ENCODE measurements at regions not wholly inside any gene's neighbourhood (a gene's known extent, or its start where the extent isn't known, plus 50 kb on each side); places are given as distances from the start of the nearest gene placed in this dataset.

DNA sequence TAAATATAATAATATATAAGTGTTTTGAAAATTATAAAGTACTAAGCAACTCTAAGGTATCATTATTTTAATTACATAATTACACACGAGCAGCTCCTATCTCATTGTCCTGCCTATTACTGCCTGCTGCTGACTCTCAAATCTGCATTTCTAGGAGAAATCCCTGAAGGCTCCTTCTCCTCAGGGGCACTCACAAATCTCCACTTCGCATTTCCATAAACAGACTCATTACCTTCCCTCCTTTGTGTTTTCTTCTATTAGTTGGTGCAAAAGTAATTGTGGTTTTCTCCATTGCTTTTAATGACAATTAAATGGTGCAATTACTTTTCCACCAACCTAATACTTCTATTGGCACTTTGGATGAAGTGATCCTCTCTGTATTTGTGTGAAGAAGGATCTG lies 135.0 kb upstream of the HNMT start:
- TF ChIP-seq CTCF (IDR thresholded peaks at IDR 0.05; ENCODE audit: insufficient read depth, low read length), result no peak
- no peak for DNase-seq (ENCODE audit: low read depth)

DNA sequence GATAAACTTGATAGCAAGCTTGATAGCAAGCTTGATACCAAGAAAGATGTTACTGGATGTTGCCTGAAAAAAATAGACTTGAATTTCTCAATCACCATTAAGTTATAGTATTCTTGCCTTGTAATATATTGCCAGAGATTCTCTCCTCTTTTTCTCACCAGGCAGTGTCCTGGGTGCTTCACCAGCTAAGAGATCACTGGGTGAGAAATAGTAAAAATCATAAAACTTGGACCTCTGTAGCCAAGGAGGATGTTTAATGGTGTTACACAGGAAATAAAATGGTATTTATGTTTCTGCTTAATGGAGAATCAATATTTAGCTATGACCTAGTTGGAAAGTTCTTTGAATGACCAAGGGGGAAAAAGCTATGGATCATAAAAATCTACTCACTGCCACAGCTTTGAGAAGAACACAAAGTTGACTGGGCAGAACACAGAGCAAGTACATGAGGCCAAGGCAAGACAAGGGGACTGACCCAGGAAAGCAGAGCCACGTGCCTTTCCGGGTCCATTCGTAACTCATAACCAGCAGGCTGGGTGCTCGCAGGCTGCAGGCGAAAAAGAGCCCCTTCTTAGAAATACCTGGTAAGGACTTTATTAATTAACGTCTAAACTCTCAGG lies 129.4 kb upstream of the HNMT start:
- no peak overlapping the region for H3K4me3 ChIP-seq (ENCODE audit: low read depth, low read length)
- no peak for DNase-seq (ENCODE audit: low read depth)
- TF ChIP-seq CTCF (IDR thresholded peaks at IDR 0.05; ENCODE audit: insufficient read depth, low read length), result no peak

More for the DNA sequence above, 135.0 kb upstream of the HNMT start:
- H3K4me3 ChIP-seq (ENCODE audit: low read depth, low read length), result no peak overlapping the region

DNA sequence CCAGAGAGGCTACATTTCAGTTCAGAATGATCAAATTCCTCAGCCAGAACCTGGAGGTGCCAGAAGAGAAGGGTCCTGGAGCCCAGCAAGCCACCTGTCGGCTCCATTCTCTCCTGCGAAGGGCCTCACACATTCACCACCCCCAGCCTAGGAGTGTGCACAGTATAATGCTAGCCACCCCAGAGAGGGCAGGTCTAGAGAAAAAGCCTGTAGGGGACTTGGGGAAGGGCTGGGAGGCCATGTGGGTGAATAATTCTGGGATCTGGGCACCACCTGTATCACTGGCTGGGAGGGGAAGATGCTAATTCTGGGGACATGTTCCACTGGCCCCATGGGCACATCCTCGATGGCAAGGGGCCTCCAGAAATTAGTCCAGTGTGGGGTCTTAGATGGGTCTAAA lies 127.6 kb upstream of the HNMT start:
- no peak overlapping the region for H3K4me3 ChIP-seq (ENCODE audit: low read depth, low read length)
- no peak for DNase-seq (ENCODE audit: low read depth)
- no peak for TF ChIP-seq CTCF (IDR thresholded peaks at IDR 0.05; ENCODE audit: insufficient read depth, low read length)

DNA sequence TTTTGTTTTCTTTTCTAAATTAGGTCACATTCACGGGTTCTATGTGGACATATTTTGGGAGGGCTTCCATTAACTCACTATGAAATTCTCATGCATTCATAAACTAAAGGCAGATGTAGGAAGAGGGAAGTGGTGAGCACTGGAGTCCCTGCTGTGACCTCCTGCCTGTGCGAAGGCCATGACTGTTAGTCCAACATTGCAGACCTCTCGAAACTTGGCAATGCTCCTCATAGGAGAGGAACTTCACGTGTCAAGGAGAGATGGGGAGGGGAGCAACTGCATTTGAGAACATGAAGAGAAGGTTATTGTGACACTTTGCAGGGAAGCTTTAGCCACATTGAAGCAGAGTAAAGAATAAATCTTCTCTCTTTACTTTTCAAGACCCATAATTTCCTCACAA lies 126.4 kb upstream of the HNMT start:
- DNase-seq (ENCODE audit: low read depth), result no peak
- no peak overlapping the region for H3K4me3 ChIP-seq (ENCODE audit: low read depth, low read length)
- TF ChIP-seq CTCF (IDR thresholded peaks at IDR 0.05; ENCODE audit: insufficient read depth, low read length), result no peak

DNA sequence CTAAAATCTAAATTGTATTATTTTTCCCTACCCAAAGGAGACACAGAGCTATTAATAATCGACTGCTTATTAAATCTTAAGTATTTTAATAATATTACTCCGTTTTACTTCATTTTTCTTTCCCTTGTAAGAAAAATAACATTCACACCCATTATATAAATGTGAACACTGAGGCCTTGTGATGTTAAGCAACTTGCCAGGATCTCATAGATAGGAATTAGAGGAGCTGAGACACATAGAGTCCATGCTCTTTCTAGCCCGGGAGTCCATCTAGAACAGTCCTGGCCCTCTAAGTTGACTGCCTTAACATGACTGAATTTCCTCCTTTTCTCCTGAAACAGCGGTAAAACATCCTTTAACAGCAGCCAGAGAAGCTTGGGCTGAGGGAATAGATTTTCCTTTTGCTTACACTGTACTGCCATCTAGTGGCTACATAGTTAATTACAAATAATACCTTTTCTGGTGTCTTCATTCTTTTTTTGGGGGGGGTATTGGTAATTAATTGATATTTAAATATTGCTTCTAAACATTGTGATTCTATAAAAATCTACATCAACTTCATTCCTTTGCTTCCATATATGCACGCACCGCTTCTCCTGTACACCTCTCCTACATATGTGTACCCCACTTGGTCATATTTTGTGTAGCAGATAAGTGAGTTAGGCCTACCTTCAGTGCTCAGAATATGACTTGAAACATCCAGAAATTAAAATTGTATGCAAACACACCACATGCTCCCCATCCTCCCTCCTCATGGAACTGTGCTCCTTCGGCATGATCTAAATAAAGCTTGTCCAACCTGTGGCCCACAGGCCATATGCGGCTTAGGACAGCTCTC lies 125.8 kb upstream of the HNMT start:
- peak; percentile 47 for TF ChIP-seq CTCF (IDR thresholded peaks at IDR 0.05; ENCODE audit: insufficient read depth, low read length)
- H3K4me3 ChIP-seq (ENCODE audit: low read depth, low read length), result no peak overlapping the region
- DNase-seq (ENCODE audit: low read depth), result peak; percentile 72

GRCh38 chr2:137842430-137842829 lies 121.8 kb upstream of the HNMT start:
- DNase-seq (ENCODE audit: low read depth), result no peak
- no peak overlapping the region for H3K4me3 ChIP-seq (ENCODE audit: low read depth, low read length)
- no peak for TF ChIP-seq CTCF (IDR thresholded peaks at IDR 0.05; ENCODE audit: insufficient read depth, low read length)
